Uterus (tissue), 2 donors: ENCODE measurements at regions not wholly inside any gene's neighbourhood (a gene's known extent, or its start where the extent isn't known, plus 50 kb on each side); places are given as distances from the start of the nearest gene placed in this dataset.

Source experiments
- POLR2A ChIP-seq, 2 donors: fragments of 450-650 bp; IDR thresholded peaks; one replicate each; pipeline ENCODE4 v1.6.1; 2016; ENCODE audit warnings: antibody characterized with exemption in 2 of 2, mild to moderate bottlenecking in 1 of 2, moderate library complexity in 1 of 2
- TF ChIP-seq, protein P1 (sequence below), 4 experiments: fragments of 200-600 bp in 2 of 4; fragments of 450-650 bp in 2 of 4; sonication (generic) in 2 of 4; IDR thresholded peaks; one replicate each; pipeline ENCODE4 v1.5.1; 2016 to 2019; ENCODE audit warnings: antibody characterized with exemption in 4 of 4, mild to moderate bottlenecking in 2 of 4, moderate library complexity in 1 of 4

DNA sequence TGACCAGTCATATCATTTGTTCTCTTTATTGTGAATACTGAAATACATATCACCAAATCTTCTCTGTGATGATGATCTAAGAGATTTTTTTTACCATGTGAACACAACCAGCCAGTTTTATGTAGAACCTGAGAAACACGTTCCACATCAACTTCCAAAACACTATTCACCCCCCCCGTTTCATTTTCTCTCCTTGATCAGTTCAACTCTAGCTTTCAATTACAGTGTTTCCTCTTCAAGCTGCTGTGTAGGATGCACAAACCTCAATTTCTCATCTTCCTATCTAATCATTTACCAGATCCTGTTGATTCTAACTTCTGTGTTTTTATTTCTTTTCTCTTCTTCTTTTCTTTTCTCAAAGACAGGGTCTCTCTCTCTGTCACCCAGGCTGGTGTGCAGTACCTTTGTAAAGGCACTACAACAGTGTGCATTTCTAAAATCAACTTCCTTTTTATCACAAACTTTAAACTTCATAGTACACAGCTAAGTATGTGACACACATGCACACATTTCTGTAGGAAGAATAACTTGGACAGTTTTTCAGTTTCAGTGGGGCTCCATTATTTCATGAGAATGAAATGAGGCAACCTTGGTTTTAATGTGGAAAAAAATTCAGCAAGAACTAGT is 149.9 kb upstream of the FBXO33 start:
- TF ChIP-seq, protein P1, sequence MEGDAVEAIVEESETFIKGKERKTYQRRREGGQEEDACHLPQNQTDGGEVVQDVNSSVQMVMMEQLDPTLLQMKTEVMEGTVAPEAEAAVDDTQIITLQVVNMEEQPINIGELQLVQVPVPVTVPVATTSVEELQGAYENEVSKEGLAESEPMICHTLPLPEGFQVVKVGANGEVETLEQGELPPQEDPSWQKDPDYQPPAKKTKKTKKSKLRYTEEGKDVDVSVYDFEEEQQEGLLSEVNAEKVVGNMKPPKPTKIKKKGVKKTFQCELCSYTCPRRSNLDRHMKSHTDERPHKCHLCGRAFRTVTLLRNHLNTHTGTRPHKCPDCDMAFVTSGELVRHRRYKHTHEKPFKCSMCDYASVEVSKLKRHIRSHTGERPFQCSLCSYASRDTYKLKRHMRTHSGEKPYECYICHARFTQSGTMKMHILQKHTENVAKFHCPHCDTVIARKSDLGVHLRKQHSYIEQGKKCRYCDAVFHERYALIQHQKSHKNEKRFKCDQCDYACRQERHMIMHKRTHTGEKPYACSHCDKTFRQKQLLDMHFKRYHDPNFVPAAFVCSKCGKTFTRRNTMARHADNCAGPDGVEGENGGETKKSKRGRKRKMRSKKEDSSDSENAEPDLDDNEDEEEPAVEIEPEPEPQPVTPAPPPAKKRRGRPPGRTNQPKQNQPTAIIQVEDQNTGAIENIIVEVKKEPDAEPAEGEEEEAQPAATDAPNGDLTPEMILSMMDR (IDR thresholded peaks at IDR 0.05) = no peak
- no peak for TF ChIP-seq POLR2A (IDR thresholded peaks at IDR 0.05)
